SK-MEL-5 (cell line): ENCODE measurements at regions not wholly inside any gene's neighbourhood (a gene's known extent, or its start where the extent isn't known, plus 50 kb on each side); places are given as distances from the start of the nearest gene placed in this dataset.

Source experiments
- DNase-seq: peaks from one replicate; pipeline ENCODE4 v3.0.0-alpha.2; 2016; ENCODE audit warnings: low read depth, low spot score
- in situ Hi-C: cut with HindIII; loops from 2 replicates; pipeline ENCODE4 v1.10.0; 2016; ENCODE audit warnings: low sequenced_read_pairs, high pct_unique_total_duplicates, low pct_unique_long_range_greater_than_20kb

DNA sequence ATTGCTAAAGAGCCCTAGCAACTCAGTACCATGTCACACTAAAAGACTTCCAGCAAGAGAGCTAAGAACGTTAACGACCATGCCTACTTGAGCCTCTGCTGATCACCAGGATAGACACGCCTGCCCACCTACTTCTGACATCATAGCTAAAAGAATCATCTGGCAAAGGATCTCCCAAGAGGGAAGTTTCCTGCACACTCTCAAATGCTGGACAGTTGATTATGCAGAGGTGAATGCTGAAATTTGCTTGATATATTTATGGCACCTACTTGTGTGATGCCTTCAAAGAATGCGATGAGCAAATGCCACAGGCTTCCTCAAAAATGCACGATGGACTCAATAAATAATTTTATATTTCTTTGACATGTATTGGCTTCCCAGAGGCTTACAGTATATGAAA, 113.6 kb downstream of the GALC start:
- no peak for DNase-seq
- in situ Hi-C loops = no loop called here

DNA sequence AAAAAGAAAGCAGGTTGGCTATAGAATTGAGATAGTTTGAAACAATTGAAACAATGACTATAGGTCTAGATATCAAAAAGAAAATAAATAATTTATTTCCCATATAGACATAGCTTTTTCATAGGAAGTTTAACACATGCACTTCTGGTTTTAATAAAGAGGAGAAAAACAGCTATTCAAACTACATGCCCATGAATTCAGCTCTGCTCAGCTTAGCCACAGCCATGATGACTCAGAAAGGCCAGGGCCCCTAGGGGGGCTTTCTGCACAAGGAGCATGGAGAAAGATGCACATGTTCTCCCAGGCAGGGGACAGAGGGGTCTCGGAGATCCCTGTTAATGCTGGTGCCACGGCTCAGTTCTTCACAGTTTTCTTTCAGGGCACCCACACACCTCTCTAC, 114.0 kb downstream of the GALC start:
- in situ Hi-C loops = no loop called here
- DNase-seq = no peak

DNA sequence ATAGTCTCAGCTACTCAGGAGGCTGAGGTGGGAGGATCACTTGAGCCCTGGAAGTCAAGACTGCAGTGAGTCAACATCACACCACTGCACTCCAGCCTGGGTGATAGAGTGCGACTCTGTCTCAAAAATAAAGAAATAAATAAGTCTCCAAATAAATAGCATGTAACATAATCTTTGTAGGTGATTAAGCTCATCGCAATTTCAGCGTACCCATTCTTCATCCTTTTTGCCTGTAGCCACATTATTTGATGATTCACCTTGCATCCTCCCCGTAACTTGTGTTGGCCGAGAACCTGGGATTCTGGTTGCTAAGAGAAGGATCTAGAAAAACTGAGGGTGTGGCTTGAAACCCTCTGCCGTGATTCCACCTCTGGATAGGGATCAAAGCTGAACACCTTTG, 115.1 kb downstream of the GALC start:
- in situ Hi-C loops = no loop called here
- no peak for DNase-seq

DNA sequence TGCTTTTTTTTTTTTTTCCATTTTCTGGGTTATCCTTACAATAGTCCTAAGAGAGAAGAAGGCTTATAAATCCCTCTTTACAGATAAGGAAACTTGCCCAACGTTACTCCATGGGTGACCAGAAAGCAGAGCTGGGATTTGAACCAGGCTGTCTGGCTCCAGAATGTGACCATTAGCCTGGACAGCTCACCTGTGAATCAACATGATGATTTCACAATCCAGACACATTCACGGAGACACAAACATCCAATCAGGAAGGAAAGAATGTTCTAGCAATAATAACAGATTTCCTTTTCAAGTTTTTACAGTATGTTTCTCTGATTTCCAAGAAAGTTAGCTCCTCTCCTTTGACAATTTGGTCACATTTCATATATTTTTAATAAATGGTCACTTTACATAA, 118.3 kb downstream of the GALC start:
- DNase-seq = no peak
- in situ Hi-C loops = no loop called here

DNA sequence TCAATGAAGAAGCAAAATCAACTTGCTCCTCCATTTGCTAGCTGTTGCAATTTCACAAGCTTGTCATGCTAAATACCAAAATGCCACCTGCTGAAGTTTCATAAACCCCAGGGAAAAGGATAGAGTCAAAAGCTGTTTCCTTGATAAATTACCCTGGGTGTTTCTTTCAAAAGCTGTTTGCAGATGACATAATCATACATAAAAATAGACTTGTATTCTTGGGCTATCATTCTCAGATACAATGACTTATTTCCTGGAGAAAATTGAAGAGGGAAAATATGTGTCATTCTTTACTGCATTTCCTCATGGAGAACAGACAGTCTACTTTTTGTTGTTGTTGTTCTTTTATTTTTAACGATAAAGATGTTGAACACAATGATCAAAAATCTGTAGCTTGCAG, 119.2 kb downstream of the GALC start:
- DNase-seq = no peak
- in situ Hi-C loops = no loop called here

DNA sequence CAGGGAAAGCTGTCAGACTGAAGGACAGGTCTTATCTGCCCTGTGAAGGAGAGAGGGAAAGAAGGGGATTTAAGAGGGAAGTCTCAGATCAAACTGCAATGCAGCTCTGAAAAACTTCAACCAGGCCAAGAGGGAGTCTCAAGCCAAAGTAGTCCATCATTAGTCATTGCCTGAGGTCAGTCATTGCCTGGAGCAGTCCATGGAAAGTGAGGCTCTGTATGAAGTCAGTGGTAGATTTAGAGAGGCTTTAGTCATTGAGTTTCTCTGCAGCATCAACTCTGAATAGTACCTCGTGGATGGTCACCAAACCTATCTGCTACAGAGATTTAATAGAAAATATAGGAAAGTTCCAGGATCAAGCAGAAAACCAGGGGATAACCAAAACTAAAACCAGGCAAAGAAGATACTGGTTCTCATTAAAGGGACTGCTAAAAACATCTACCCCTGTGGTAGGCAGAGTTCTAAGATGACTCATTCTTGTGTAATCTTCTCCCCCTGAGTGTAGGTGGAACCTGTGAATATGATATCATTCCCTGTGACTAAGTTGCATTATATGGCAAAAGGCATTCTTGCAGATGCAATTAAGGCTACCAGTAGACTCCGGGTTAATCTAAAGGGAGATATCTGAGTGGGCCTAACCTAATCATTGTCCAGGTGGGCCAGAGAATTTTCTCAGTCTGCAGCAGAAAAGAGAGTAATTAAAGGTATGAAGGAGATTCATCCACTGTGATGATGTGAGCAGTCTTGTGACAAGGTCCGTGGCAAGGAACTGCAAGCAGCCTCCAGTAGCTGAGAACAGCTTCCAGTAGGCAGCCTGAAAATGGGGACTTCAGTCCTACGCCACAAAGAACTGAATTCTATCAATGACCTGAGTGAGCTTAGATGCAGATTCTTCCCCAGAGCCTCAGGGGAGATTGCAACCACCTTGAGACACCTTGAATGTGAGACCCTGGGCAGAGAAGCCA, 123.1 kb downstream of the GALC start:
- in situ Hi-C loops = no loop called here
- DNase-seq = no peak

DNA sequence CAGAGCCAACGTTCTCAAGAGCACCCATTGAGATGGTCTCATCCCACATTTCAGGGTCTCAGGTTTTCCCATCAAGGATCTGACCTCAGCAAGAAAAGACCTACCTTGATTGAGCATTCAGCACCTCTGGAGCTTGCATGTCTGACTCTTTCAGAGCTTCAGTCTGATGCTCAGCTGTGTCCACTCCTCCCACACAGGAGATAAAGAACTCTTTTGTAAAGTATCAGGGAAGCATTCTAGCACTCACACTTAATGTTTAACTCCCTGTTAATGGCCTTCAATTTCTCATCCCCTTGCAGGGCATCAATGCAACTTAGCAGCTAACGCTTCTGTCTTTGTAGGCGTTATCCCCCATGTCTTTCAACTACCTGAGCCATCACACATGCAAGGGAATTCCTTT, 124.1 kb downstream of the GALC start:
- DNase-seq = no peak

DNA sequence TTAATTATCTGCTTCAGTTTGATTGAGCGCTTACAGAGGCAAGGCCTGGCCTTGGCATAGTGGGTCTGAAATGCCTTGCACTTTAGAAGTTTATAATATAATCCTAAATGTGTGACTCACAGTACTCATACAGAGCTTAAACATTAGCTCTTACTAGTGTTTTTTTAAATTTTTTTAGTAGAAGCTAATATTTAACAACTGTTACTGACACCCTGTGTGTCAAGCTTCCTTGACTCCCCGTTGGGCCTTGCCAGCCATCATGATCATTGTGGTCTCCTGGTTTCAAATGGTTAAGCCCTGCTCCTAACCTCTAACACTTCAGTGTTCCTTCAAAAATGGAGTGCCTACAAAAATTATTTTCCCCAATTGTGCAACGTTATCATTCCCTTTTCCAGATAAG, 126.9 kb downstream of the GALC start:
- in situ Hi-C loops = no loop called here
- no peak for DNase-seq

More for the DNA sequence above, 124.1 kb downstream of the GALC start:
- in situ Hi-C loops = no loop called here

DNA sequence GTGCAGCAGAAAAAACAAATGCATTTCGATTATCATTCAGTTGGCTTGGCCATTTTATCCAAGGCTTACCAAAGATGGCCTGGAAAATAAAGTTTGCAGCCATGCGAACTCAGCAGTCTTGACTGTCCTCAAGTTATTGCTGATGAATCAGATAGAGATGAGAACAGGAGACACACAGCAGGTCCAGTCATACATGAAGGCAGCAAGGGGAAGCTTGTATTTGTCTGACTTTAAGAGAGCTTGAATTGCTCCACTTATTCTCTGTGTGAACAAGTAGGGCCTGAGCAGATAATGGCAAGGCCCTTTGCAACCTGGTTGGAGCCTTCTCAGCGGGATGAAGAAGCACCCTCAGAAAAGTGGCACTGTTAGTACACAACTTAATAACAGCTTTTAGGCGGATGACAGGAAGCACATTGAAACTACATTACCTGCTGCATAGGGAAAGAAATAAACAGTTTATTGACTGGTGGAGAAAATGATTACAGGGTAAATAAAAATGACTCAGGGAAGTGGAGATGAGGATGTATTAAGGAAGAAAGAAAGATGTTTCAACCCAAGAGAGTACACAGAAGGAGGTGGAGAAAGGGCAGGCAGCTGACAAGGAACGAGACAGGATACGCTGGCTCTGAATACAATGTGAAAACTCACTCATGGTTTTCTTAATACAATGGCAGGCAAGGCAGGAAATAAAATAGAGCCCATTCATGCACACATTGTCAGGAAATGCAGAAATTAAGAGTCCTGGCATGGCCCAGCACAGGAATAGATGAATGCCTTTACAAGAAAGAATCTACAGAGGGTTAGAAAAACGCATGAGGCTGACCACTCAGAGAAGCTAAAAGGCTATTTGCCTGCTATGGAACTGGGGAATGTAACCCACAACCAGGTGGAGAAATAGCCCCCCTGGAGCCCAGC, 128.4 kb downstream of the GALC start:
- peak; percentile 40 for DNase-seq
- in situ Hi-C loops = no loop called here

DNA sequence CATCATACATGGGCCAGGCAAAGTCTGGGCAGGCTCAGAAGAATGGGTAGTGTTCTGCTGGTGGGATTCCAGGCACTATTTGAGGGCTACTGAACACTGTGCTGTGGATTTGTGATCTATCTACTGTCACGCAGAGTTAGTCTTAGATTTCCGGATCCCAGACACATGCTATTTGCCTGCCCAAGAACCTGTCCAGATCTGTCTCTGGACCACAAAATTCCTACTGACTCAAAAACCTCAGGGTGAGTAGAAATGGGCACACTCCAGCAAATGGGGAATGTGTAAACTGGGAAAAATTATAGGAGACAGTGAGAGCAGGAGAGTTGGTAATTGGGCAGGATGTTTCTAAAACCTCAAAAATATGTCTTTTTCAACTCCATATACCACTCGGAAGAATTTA, 129.9 kb downstream of the GALC start:
- no peak for DNase-seq
- in situ Hi-C loops = no loop called here

DNA sequence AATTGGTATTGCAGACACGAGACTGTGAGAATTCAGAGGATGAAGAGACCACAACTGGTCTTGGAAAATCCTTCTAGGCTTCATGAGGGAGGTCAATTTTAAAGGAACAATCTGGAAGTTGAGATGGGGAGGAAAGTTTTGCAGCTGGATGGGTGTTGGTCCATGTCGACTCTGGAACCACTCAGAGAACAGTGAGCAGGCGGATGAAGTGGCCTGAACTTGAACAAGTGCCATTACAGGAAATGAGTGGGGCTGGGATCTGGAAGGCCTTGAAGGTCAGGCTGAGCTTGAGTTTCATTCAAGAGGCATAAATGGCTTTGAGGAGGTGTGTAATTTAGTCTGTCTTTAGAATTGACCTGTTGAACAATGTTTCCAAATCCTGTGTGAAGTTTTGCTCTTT, 140.9 kb downstream of the GALC start:
- DNase-seq = no peak
- in situ Hi-C loops = no loop called here

DNA sequence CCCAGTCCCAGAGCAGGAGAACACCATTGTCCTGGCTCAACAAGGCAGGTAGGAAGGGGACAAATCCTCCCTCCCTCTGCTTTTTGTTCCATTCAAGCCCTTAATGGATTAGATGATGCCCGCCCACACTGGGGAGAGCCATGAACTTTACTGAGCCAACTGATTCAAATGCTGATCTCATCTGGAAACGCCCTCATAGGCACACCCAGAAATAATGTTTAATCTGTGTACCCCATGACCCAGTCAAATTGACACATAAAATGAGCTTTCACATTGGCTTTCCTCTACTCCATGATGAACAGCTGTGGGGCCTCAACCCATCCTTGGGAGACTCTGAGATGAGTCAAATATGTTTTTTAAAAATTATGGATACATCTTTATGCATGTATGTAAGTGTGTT, 141.8 kb downstream of the GALC start:
- no peak for DNase-seq
- in situ Hi-C loops = no loop called here

DNA sequence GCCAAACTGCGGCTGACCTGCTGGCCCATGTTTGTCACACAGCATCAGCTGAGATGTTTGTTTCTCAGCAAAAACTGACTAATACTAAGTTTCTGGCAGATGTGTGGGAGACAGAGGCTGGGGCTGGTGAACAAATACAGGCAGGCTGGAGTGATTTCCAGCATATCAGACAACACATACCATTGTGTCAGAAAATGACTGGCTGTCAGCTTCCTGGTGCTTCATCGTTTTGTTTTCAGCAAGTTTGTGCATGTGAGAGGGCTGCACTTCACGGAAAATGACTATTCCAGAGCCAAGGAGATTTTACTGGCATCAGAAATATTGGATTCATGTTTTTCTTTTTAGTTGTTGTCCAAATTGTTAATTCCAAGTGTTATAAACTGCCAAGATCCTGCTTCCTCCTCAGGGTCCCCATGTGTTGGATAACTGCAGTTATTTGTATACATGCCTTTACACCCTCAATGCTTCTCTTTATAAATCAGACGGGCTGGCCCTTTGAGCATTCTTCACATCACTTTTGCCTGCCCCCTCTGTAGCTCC, 145.7 kb downstream of the GALC start:
- DNase-seq = no peak
- in situ Hi-C loops = no loop called here

DNA sequence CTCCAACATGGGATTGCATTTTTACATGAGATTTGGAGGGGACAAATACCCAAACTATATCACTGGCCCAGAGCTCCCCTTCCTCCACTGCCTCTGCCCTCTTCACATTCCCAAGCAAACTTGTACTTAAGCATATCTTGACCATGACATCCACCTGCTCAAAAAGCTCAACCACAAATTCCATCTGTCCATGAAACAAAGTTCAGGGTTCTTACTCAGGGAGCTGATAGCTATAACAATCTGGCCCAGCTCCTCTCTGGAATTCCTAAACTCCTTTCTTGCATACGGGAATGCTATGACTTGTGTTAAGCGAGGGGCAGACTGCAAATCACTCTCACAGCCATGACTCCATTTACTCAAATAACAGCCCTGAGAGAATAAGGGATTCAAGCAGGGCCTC, 152.1 kb downstream of the GALC start:
- in situ Hi-C loops = no loop called here
- no peak for DNase-seq

DNA sequence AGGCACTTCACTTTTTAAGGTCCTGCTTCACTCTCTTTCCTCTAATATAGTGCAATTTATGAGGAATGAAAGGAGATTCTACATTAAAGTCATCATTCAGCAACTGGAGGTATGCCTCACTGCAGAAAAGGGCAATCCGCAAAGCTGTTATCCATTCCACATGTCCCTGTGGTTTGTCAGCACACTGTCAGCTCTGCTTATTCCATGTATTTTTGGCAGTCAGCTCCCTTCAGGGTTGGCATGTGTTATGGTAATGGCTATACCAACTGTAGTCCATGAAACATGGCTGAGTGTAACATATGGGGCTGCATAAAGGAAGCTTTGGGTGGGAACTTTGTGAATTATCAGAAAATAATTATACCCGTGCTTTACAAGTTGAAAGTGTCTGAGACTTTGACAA, 154.1 kb downstream of the GALC start:
- in situ Hi-C loops = no loop called here
- no peak for DNase-seq

DNA sequence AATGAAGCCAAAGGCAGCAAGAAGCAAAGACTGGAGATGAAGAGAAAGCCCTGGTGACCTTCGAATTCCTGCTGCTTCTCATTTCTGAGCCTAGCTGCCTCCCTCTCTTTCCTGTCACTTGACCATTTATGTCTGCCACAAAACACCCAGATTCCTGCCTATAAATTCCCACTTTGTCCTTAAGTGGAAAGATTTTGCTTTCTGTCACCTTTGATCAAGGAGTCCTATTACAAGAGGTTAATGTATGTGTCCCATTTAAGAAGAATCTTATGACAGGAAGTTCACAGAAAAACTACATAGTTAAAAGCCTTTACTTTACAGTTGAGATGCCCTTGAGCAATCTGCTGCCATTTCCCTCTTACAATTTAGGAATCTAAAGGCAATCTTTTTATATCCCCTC, 155.7 kb downstream of the GALC start:
- peak; percentile 92 for DNase-seq
- in situ Hi-C loops = no loop called here

DNA sequence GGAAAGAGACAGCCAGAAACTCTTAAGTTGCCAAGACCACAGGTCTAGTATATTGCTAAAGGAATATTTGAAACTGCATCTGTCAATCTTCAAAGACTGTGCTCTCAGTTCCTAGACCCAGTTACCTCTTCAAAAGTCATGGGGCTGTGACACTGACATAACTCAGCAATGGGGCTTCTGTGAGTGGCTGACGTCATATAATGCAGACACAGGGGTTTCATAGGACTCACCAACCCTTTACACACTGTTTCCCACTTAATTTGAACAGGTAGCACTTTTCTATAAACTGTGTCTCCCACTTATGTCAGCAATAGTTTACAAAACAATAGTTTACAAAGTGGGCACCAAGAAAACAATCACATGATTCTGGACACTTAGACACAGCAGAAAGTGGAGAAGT, 158.4 kb downstream of the GALC start:
- DNase-seq = no peak
- in situ Hi-C loops = no loop called here

DNA sequence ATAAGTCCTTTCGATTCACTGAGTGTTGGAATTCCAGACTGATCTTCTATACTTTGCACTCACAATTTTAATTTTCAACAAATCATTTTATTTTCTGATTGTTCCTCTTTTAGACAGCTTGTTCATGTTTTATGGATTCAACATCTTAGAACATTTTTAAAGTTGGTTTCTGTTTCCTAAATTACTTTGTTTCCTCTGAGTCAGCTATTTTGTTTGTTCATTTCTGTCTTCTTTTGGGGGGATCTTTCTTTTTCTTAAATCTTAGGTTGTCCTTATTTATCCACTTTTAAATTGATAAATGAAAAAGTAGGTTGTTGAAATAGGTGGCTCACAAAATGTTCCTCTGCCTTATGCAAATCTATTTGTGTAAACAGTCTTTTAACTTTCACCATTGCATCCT, 160.0 kb downstream of the GALC start:
- in situ Hi-C loops = no loop called here
- no peak for DNase-seq
